DOHH2 (cell line): ENCODE measurements at regions not wholly inside any gene's neighbourhood (a gene's known extent, or its start where the extent isn't known, plus 50 kb on each side); places are given as distances from the start of the nearest gene placed in this dataset.

ENCODE experiments used
- EZH2phosphoT487 ChIP-seq: fragments of 200-600 bp; sonication (generic); IDR thresholded peaks from 2 replicates; pipeline ENCODE4 v1.6.1; 2017; ENCODE audit warnings: borderline replicate concordance, mild to moderate bottlenecking, antibody characterized with exemption, low read length, moderate library complexity, mixed read lengths
- TF ChIP-seq, protein P1 (sequence below): fragments of 200-600 bp; sonication (generic); IDR thresholded peaks from one replicate; pipeline ENCODE4 v1.5.1; 2014; ENCODE audit warnings: antibody characterized with exemption, mild to moderate bottlenecking, low read depth, low read length; ENCODE audit not compliant: poor library complexity, severe bottlenecking

DNA sequence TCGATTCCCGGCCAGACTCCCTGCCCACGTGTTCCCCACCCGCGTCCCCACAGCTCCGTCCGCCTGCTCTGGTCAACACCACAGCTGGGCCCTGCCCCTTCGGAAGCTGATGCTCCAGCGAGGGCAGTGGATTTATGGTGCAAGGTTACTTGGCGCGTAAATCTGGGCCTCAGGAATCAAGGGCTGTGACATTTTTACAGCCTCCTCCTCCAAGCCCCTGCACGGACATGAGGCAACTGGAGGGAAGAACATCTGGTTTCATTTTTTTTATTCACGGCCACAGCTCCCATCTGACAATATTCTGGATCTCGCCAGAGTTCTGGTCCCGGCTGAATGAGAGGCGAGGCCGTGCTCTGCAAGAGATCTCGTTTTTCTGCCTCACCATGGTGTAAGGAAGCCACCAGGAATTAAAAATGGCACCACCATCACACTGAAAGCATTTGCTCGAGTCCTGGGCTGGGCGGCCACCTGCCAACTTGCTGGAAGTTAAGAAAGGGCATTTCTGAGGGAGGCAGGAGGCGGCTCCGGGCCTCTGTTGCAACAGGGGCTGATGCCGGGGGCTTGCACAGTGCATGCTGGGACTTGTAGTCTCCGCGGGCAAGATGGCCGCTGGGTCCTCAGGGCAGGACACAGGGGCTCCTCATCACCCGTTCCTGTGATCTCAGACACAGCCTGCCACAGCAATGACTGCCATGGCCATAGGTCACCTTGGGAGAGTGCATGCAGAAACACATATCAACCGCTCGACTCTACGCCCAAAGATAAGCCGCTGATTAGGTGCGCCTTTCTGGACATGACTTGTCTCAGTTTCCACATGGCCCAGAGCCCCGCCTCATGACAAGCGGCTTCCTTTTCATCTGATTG is 148.5 kb downstream of the LY86 start:
- TF ChIP-seq, protein P1, sequence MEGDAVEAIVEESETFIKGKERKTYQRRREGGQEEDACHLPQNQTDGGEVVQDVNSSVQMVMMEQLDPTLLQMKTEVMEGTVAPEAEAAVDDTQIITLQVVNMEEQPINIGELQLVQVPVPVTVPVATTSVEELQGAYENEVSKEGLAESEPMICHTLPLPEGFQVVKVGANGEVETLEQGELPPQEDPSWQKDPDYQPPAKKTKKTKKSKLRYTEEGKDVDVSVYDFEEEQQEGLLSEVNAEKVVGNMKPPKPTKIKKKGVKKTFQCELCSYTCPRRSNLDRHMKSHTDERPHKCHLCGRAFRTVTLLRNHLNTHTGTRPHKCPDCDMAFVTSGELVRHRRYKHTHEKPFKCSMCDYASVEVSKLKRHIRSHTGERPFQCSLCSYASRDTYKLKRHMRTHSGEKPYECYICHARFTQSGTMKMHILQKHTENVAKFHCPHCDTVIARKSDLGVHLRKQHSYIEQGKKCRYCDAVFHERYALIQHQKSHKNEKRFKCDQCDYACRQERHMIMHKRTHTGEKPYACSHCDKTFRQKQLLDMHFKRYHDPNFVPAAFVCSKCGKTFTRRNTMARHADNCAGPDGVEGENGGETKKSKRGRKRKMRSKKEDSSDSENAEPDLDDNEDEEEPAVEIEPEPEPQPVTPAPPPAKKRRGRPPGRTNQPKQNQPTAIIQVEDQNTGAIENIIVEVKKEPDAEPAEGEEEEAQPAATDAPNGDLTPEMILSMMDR: no peak
- TF ChIP-seq EZH2phosphoT487: no peak
